ENCODE measurements at regions not wholly inside any gene's neighbourhood (a gene's known extent, or its start where the extent isn't known, plus 50 kb on each side); places are given as distances from the start of the nearest gene placed in this dataset.

DNA sequence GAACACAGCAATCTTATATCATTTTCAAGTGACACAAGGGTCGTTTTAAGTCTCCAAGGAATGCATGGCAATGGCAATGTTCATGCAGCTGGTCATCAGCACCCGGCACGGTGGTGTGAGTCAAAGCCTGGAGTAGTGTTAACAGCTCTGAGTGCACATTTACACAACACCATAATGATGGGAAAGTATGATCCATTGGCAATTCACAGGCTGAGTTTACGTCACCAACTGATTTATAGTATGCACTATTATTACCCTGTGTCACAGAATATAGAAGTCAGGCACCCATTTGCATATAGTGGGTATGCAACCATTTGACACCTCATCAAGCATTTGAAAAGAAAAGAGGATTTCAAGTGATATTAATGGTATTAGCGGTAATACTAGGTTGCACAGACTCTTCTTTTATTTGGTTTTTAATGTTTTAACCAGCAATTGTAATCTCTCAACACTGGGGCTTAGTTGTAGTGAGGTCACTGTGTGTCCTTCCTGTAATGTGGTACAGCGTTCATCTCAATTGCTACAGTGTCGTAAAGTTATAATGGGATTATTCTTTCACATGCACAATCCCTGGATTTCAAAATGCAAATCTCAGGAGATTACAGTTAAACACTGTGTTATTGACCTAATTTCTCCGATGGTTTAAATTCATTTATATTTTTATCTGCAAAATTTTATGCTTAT, 113.8 kb downstream of the C3orf38 start:
- TF ChIP-seq, protein P1, sequence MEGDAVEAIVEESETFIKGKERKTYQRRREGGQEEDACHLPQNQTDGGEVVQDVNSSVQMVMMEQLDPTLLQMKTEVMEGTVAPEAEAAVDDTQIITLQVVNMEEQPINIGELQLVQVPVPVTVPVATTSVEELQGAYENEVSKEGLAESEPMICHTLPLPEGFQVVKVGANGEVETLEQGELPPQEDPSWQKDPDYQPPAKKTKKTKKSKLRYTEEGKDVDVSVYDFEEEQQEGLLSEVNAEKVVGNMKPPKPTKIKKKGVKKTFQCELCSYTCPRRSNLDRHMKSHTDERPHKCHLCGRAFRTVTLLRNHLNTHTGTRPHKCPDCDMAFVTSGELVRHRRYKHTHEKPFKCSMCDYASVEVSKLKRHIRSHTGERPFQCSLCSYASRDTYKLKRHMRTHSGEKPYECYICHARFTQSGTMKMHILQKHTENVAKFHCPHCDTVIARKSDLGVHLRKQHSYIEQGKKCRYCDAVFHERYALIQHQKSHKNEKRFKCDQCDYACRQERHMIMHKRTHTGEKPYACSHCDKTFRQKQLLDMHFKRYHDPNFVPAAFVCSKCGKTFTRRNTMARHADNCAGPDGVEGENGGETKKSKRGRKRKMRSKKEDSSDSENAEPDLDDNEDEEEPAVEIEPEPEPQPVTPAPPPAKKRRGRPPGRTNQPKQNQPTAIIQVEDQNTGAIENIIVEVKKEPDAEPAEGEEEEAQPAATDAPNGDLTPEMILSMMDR (IDR thresholded peaks at IDR 0.05; ENCODE audit: low read length): no peak
- TF ChIP-seq EZH2 (optimal IDR thresholded peaks at IDR 0.05; ENCODE audit: low read depth, low read length) (no peak), EZH2phosphoT487 (IDR thresholded peaks at IDR 0.05; ENCODE audit: low read length) (no peak)

Data from MM.1S (cell line).